Gastroesophageal sphincter (tissue), 4 donors: ENCODE measurements at regions not wholly inside any gene's neighbourhood (a gene's known extent, or its start where the extent isn't known, plus 50 kb on each side); places are given as distances from the start of the nearest gene placed in this dataset.

Experiments used
- ATAC-seq: fragments of 150-250 bp; one replicate; pipeline ENCODE4 v1.9.1; 2016; ENCODE audit warnings: mild to moderate bottlenecking, moderate library complexity
- H3K27ac ChIP-seq, 4 donors: fragments of 200-600 bp; sonication (generic) in 3 of 4; 1 replicate in 3 of 4; 2 replicates in 1 of 4; pipeline ENCODE4 v1.5.1; 2016 to 2019
- H3K27me3 ChIP-seq: fragments of 200-600 bp; sonication (generic); one replicate; pipeline ENCODE4 v1.5.1; 2019
- H3K36me3 ChIP-seq, 2 donors: fragments of 200-600 bp; sonication (generic); one replicate each; pipeline ENCODE4 v1.5.1; 2019; ENCODE audit warnings: control low read depth in 1 of 2
- H3K4me1 ChIP-seq, 3 donors: fragments of 200-600 bp; sonication (generic); 1 replicate in 2 of 3; 2 replicates in 1 of 3; pipeline ENCODE4 v1.5.1; 2016 to 2019; ENCODE audit warnings: control low read depth in 2 of 3
- H3K4me3 ChIP-seq, 2 donors: fragments of 200-600 bp; sonication (generic); one replicate each; pipeline ENCODE4 v1.5.1; 2019; ENCODE audit warnings: mild to moderate bottlenecking in 1 of 2, moderate library complexity in 1 of 2
- H3K9me3 ChIP-seq, 3 donors: fragments of 200-600 bp; sonication (generic); one replicate each; pipeline ENCODE4 v1.5.1; 2017 to 2019; ENCODE audit warnings: control low read depth in 2 of 3
- CTCF ChIP-seq, 4 experiments: fragments of 200-600 bp in 2 of 4; fragments of 450-650 bp in 2 of 4; sonication (generic) in 1 of 4; IDR thresholded peaks; one replicate each; pipeline ENCODE4 v1.5.1; 2017 to 2019; ENCODE audit warnings: antibody characterized with exemption in 4 of 4, mild to moderate bottlenecking in 2 of 4, moderate library complexity in 2 of 4
- EP300 ChIP-seq: sonication (generic); formaldehyde crosslinking; IDR thresholded peaks from one replicate; pipeline ENCODE4 v1.6.1; 2017; ENCODE audit warnings: antibody characterized with exemption, mild to moderate bottlenecking
- POLR2A ChIP-seq, 2 donors: fragments of 450-650 bp; IDR thresholded peaks; one replicate each; pipeline ENCODE4 v1.6.1; 2017; ENCODE audit warnings: antibody characterized with exemption in 2 of 2, mild to moderate bottlenecking in 2 of 2, moderate library complexity in 1 of 2
- POLR2AphosphoS5 ChIP-seq: sonication (generic); formaldehyde crosslinking; IDR thresholded peaks from one replicate; pipeline ENCODE4 v1.6.1; 2017; ENCODE audit warnings: antibody characterized with exemption
- WGBS, 2 donors: methylation state at CpG; one replicate each; pipeline ENCODE4 v1.1.5; 2018; ENCODE audit warnings: low coverage in 1 of 2; 5-methylcytosine and 5-hydroxymethylcytosine counted together

DNA sequence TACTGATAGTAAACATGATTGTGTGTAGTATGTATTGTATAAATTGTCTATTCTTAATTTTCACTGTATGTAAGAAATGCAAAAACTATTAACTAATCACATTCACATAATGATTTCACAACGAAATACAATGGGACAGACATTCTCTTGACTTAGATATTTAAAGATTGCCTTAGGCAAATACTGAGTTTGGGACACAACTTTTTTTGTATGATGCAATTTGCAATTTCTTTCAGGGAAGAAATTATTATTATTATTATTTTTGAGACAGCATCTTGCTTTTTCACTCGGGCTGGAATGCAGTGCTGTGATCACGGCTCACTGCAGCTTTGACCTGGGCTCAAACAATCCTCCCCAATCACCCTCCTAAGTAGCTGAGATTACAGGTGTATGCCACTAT lies 173.2 kb upstream of the TRIM24 start:
- Histone ChIP-seq H3K4me1 (no peaks in the 10 kb centered on the region), H3K27me3 (no peaks in the 10 kb centered on the region), H3K27ac (no peak overlapping the region), H3K4me3 (no peak overlapping the region), H3K9me3 (peaks cover 0 to 16% (median 0%) of the 10 kb centered on the region in 3 donors), H3K36me3 (no peaks in the 10 kb centered on the region)
- no peak for ATAC-seq
- TF ChIP-seq EP300: no peak
- TF ChIP-seq POLR2AphosphoS5: no peak
- no peak for TF ChIP-seq POLR2A (IDR thresholded peaks at IDR 0.05)
- no peak for TF ChIP-seq CTCF (IDR thresholded peaks at IDR 0.05)
- 55 to 69% methylated on average over 3 of the region's 3 CpGs for WGBS, 2 donors

DNA sequence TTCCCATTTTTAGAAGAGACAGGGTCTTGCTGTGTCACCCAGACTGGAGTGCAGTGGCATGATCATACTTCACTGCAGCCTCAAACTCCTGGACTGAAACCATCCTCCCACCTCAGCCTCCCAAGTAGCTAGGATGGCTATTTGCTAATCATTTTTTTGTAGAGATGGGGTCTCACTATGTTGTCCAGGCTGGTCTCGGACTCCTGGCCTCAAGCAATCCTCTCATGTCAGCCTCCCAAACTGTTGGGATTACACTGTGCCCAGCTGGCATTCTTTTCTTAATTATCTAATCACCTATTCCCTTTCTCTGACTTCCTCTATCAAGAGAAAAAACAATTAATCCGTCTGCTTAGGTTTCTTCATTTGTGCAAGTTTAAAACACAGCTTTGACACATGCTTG lies 172.5 kb upstream of the TRIM24 start:
- 33 to 78% methylated on average over 2 of the region's 2 CpGs for WGBS, 2 donors

DNA sequence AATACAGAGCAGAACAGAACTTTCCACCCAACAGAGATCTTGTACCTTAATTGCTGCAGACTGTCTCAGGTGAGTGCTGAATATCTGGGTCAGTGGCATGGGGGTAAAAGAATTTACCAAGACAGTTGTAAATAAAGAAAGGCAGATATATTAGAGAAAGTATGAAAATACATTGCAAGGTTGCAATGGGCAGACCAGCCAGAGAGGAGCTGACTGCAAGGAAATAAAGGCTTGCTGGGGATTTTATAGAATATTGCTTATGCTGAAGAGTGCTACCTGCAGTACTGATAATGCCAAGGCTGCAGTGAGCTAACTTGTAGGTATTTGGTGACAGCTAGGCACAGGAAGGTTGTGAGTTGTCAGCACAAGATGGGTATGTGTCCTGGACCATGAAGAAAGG lies 171.0 kb upstream of the TRIM24 start:
- TF ChIP-seq POLR2AphosphoS5: no peak
- TF ChIP-seq EP300: no peak
- no peak for TF ChIP-seq POLR2A (IDR thresholded peaks at IDR 0.05)
- no peak for TF ChIP-seq CTCF (IDR thresholded peaks at IDR 0.05)
- Histone ChIP-seq H3K4me1 (no peaks in the 10 kb centered on the region), H3K9me3 (peaks cover 0 to 16% (median 0%) of the 10 kb centered on the region in 3 donors), H3K27me3 (no peaks in the 10 kb centered on the region), H3K36me3 (no peaks in the 10 kb centered on the region), H3K4me3 (no peak overlapping the region), H3K27ac (no peak overlapping the region)
- ATAC-seq: no peak

More for the DNA sequence above, 172.5 kb upstream of the TRIM24 start:
- no peak for ATAC-seq
- Histone ChIP-seq H3K27ac (no peak overlapping the region), H3K4me1 (no peaks in the 10 kb centered on the region), H3K4me3 (no peak overlapping the region), H3K36me3 (no peaks in the 10 kb centered on the region), H3K9me3 (peaks cover 0 to 16% (median 0%) of the 10 kb centered on the region in 3 donors), H3K27me3 (no peaks in the 10 kb centered on the region)
- TF ChIP-seq EP300 (no peak), POLR2A (IDR thresholded peaks at IDR 0.05) (no peak), CTCF (IDR thresholded peaks at IDR 0.05) (no peak), POLR2AphosphoS5 (no peak)

DNA sequence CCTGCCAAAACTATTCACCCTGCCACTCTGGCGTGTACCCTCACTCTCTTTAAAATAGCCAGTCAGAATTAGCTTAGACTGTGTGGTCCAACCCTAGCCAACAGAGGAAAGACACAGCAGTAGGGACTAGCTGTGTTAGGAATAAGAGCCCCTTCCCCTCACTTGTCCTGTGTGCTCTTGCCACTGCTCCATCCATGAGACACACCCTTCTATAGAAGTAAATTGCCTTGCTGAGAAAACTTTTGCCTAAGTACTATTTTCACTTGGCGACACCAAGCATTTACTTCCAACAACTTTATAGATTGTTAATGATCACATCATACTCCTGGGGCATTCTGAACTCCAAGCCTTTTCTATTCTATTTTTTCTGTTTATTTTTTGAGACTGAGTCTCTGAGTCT lies 170.2 kb upstream of the TRIM24 start:
- H3K4me1 ChIP-seq: no peaks in the 10 kb centered on the region
- peaks cover 0 to 16% (median 0%) of the 10 kb centered on the region in 3 donors for H3K9me3 ChIP-seq
- TF ChIP-seq EP300 (no peak), POLR2AphosphoS5 (no peak), POLR2A (IDR thresholded peaks at IDR 0.05) (no peak), CTCF (IDR thresholded peaks at IDR 0.05) (no peak)
- WGBS, 2 donors: 79 to 100% methylated on average over 1 to 2 of the region's 2 CpGs
- no peak overlapping the region for H3K27ac ChIP-seq
- no peak overlapping the region for H3K4me3 ChIP-seq
- H3K36me3 ChIP-seq: no peaks in the 10 kb centered on the region
- H3K27me3 ChIP-seq: no peaks in the 10 kb centered on the region
- ATAC-seq: no peak

- no peak for ATAC-seq
- WGBS, 2 donors: 67% methylated on average over 3 of the region's 3 CpGs; no CpG with 5 or more reads in 1 of the 2 donors
- H3K4me3 ChIP-seq: no peak overlapping the region
- H3K36me3 ChIP-seq: no peaks in the 10 kb centered on the region
- no peaks in the 10 kb centered on the region for H3K27me3 ChIP-seq
- TF ChIP-seq CTCF (IDR thresholded peaks at IDR 0.05): no peak
- TF ChIP-seq POLR2A (IDR thresholded peaks at IDR 0.05): no peak
- no peak for TF ChIP-seq EP300
- TF ChIP-seq POLR2AphosphoS5: no peak
- H3K9me3 ChIP-seq: peaks cover 0 to 16% (median 0%) of the 10 kb centered on the region in 3 donors
- H3K4me1 ChIP-seq: no peaks in the 10 kb centered on the region
- no peak overlapping the region for H3K27ac ChIP-seq
Observed at GRCh38 chr7:138292951-138293350, 167.1 kb upstream of the TRIM24 start.
